Muscle layer of colon (tissue), 2 donors: ENCODE measurements at regions not wholly inside any gene's neighbourhood (a gene's known extent, or its start where the extent isn't known, plus 50 kb on each side); places are given as distances from the start of the nearest gene placed in this dataset.
A peak's percentile ranks its signal among the peaks of the same experiment; 100 is the strongest.
"Not testable (repeated sequence)": the region's sequence is repeated elsewhere in the genome, so short reads cannot be mapped to it uniquely, and the experiment has no call there.

ENCODE experiments used
- H3K27ac ChIP-seq: one replicate; pipeline ENCODE4 v1.7.0; 2013; ENCODE audit warnings: low read depth, mild to moderate bottlenecking, low read length, moderate library complexity
- H3K27me3 ChIP-seq, 2 donors: one replicate each; pipeline ENCODE4 v1.7.0; 2013; ENCODE audit warnings: low read length in 2 of 2, mild to moderate bottlenecking in 2 of 2; ENCODE audit not compliant: insufficient read depth in 2 of 2, control insufficient read depth in 1 of 2
- H3K36me3 ChIP-seq: one replicate; pipeline ENCODE4 v1.7.0; 2013; ENCODE audit warnings: mild to moderate bottlenecking, low read length; ENCODE audit not compliant: insufficient read depth
- H3K4me1 ChIP-seq: one replicate; pipeline ENCODE4 v1.7.0; 2013; ENCODE audit warnings: mild to moderate bottlenecking, low read length; ENCODE audit not compliant: insufficient read depth
- H3K4me3 ChIP-seq, 2 donors: one replicate each; pipeline ENCODE4 v1.7.0; 2013; ENCODE audit warnings: low read length in 2 of 2, low read depth in 1 of 2, mild to moderate bottlenecking in 1 of 2, moderate library complexity in 1 of 2
- H3K9ac ChIP-seq: one replicate; pipeline ENCODE4 v1.7.0; 2013; ENCODE audit warnings: low read length
- H3K9me3 ChIP-seq: one replicate; pipeline ENCODE4 v1.7.0; 2013; ENCODE audit warnings: mild to moderate bottlenecking, low read length
- donor health status: abdominal sarcoma.
- donor health status: Adenocarcinoma of cecum.

DNA sequence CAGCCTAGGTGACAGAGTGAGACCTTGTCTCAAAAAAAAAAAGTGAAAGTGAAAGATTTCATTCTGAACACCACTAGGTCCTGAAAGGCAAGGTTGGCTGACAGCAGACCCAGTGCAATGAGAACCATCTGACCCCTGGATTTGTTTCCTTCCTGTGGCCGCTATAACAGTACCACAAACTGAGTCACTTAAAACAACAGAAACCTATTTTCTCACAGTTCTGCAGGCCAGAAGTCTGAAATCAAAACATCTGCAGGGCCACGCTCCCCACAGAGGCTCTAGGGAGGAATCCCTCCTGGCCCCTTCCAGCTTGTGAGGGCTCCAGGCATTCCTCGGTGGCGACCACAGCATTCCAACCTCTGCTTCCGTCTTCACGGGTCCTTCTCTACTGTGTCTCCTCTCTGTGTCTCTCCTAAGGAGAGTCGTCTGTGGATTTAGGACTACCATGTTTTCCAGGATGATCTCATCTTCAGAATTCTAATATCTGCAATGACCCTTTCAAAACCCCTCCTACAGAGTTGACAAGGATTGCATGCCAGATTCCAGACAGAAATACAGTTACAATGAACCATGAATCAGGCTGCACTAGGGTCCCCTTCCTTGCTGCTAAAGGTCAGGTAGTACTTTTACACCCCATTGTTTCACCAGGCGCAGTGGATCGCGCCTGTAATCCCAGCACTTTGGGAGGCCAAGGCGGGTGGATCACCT is 78.0 kb upstream of the ADGRL1 start:
- not testable (repeated sequence) for H3K27me3 ChIP-seq, H3K4me3 ChIP-seq, H3K36me3 ChIP-seq, H3K4me1 ChIP-seq, H3K9ac ChIP-seq, H3K27ac ChIP-seq, H3K9me3 ChIP-seq

GRCh38 chr19:14279270-14279669 is 73.3 kb upstream of the ADGRL1 start:
- H3K36me3 ChIP-seq, H3K27me3 ChIP-seq, H3K4me3 ChIP-seq, H3K9ac ChIP-seq, H3K27ac ChIP-seq, H3K9me3 ChIP-seq, H3K4me1 ChIP-seq: not testable (repeated sequence)

DNA sequence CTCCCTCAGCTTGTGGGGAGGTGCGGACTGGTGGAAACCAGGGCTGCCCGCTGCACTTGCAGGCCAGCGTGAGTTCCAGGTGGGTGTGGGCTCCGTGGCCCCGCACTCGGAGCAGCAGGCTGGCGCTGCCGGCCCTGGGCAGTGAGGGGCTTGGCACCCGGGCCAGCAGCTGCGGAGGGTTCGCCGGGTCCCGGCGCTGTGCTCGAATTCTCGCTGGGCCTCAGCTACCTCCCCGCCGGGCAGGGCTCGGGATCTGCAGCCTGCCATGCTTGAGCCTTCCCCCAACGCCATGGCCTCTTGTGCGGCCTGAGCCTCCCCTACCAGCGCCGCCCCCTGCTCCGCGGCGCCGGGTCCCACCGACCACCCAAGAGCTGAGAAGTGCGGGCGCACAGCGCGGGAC is 71.6 kb upstream of the ADGRL1 start:
- Histone ChIP-seq H3K36me3 (no peaks in the 10 kb centered on the region), H3K27me3 (no peaks in the 10 kb centered on the region), H3K9ac (no peak overlapping the region), H3K4me3 (no peak overlapping the region), H3K9me3 (no peaks in the 10 kb centered on the region), H3K4me1 (no peaks in the 10 kb centered on the region), H3K27ac (no peak overlapping the region)

GRCh38 chr19:14275823-14276222 is 69.9 kb upstream of the ADGRL1 start:
- not testable (repeated sequence) for H3K27me3 ChIP-seq, H3K9me3 ChIP-seq, H3K36me3 ChIP-seq, H3K27ac ChIP-seq, H3K9ac ChIP-seq, H3K4me1 ChIP-seq, H3K4me3 ChIP-seq

DNA sequence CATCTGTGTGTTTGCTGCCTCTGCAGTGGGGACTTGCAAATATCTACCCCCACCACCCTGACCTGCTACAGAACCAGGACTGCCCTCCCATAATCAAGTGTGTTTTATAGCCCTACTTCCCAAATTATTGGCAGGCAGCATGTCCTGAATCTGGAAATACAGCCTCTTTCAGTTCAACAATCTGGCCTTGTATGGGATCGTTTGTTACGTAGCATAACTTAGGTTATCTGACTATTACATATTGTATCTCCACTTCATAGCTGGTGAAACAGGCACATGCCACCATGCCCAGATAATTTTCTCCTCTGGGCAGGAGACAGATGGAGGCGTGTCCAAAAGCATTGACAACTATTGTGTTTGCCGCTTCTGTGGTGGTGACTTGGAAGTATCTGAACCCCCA is 66.7 kb upstream of the ADGRL1 start:
- Histone ChIP-seq H3K27me3 (no peaks in the 10 kb centered on the region), H3K36me3 (no peaks in the 10 kb centered on the region), H3K9ac (no peak overlapping the region), H3K27ac (no peak overlapping the region), H3K4me1 (no peaks in the 10 kb centered on the region), H3K4me3 (no peak overlapping the region), H3K9me3 (no peaks in the 10 kb centered on the region)

DNA sequence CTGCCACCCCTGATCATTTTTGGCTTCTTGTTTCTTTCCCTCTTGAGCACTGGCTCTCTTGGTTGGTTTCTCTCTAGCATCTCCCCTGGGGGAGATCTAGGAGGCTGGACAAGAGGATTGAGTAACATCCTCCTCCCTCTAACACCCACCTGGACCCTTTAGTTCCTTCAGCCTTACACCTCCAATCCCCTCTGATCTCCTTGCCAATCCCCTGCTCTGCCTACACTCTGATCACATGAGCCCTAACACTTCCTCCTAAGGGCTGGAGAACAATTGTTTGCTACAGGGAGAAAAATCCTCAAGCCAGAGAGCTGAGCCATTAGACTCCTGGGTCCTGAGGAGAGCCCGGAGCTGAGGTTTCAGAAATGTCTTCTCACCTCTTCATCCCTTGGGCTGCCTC is 65.9 kb upstream of the ADGRL1 start:
- H3K27me3 ChIP-seq, result no peaks in the 10 kb centered on the region

GRCh38 chr19:14270557-14270956 is 64.6 kb upstream of the ADGRL1 start:
- H3K27ac ChIP-seq, H3K27me3 ChIP-seq, H3K4me1 ChIP-seq, H3K4me3 ChIP-seq, H3K36me3 ChIP-seq, H3K9me3 ChIP-seq, H3K9ac ChIP-seq: not testable (repeated sequence)

More for the DNA sequence above, 65.9 kb upstream of the ADGRL1 start:
- no peaks in the 10 kb centered on the region for H3K9me3 ChIP-seq
- H3K9ac ChIP-seq, result no peak overlapping the region
- no peaks in the 10 kb centered on the region for H3K36me3 ChIP-seq
- H3K27ac ChIP-seq, result no peak overlapping the region
- no peaks in the 10 kb centered on the region for H3K4me1 ChIP-seq
- no peak overlapping the region for H3K4me3 ChIP-seq

DNA sequence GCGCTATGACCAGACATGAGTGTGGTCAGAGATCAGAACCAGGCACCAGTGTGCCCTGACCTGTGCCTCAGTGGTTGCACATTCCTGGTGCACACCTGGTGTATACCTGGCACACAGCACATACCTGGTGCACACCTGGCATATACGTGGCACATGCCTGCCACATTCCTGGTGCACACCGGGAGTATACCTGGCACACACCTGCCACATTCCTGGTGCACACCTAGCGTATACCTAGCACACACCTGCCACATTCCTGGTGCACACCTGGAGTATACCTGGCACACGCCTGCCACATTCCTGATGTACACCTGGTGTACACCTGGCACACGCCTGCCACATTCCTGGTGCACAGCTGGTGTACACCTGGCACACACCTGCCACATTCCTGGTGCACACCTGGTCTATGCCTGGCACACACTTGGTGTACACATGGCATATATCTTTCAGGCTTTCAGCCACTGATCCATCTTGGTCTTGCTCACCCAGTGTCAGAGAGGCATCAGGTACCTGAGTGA is 61.3 kb upstream of the ADGRL1 start:
- no peaks in the 10 kb centered on the region for H3K36me3 ChIP-seq
- H3K9me3 ChIP-seq, result no peaks in the 10 kb centered on the region
- H3K4me3 ChIP-seq, result no peak overlapping the region
- no peak overlapping the region for H3K9ac ChIP-seq
- H3K27me3 ChIP-seq, result peaks cover 0 to 12% of the 10 kb centered on the region in 2 donors
- no peak overlapping the region for H3K27ac ChIP-seq
- no peaks in the 10 kb centered on the region for H3K4me1 ChIP-seq

DNA sequence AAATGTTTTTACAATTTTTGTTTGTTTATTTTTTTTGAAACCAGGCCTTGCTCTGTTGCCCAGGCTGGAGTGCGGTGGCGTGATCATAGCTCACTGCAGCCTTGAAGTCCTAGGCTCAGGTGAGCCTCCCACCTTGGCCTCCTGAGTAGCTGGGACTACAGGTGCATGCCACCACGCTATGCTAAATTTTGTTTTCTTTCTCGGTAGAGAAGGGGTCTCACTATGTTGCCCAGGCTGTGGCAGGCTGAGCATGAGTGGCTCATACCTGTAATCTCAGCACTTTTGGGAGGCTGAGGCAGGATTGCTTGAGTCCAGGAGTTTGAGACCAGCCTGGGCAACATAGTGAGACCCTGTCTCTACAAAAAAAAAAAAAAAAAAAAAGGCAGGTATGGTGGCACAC is 60.2 kb upstream of the ADGRL1 start:
- not testable (repeated sequence) for H3K4me3 ChIP-seq, H3K36me3 ChIP-seq, H3K27ac ChIP-seq, H3K9ac ChIP-seq, H3K9me3 ChIP-seq, H3K4me1 ChIP-seq
- peaks cover 0 to 12% of the 10 kb centered on the region in 2 donors for H3K27me3 ChIP-seq

DNA sequence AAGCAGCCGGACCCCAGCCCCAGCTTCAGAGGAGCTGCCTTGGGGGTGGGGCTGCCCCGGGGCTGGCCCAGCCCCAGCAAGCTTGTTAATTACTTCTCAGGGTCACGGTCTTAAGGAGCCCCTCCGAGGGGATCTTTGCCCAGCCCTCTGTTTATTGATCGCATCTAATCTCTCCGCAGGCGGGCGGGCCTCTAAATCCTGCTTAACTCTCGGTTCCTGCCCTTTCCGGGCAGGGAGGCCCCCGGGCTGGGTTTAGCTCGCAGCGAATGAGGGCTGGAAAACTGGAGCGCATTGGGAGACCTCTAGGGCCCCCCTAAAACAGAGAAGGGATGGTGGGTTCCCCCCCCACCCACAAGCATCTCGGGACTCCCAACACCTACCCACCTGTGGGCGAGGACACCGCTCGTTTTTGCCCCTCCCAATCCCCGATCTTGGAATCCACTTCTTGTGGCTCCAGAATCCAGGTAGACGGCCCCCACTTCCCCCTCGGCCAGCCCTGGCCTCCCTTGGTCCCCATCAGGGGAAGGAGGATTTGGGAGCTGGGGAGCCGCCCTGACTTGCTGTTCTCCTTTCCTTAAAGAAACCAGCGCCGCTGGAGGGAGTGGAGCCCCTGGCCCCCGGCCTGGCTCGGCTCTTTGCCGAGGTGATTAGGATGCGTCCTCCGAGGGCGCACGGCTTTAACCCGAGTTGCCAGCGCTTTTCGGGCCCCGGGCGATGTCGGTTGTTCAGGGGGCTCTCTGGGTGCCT is 59.5 kb upstream of the ADGRL1 start:
- Histone ChIP-seq H3K36me3 (no peaks in the 10 kb centered on the region), H3K9ac (no peak overlapping the region), H3K27ac (no peak overlapping the region), H3K27me3 (peaks cover 0 to 12% of the 10 kb centered on the region in 2 donors), H3K9me3 (no peaks in the 10 kb centered on the region), H3K4me3 (peak overlapping the region in 1 of 2 donors; percentile 38), H3K4me1 (no peaks in the 10 kb centered on the region)

DNA sequence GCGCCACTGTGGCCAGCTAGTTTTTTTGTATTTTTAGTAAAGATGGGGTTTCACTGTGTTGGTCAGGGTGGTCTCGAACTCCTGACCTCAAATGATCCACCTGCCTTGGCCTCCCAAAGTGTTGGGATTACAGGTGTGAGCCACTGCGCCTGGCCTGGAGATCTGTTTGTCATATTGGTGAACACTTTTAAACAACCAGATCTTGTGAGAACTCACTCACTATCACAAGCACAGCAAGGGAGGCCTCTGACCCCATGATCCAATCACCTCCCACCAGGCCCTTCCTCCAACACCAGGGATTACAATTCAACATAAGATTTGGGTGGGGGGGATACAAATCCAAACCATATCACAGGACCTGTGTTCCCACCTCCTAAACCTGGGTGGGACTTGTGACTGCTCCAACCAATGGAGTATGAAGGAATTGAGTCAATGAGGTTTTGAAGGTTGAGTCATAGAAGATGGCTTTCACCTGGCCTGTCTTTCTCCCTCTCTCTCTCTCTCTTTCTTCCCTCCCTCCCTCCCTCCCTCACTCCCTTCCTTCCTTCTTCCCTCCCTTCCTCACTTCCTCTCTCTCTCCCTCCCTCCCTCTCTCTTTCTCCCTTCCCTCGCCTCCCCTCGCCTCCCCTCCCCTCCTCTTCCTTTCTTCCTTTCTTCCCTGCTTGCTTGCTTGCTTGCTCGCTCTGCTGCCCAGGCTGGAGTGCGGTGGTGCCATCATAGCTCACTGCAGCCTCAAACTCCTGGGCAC is 50.1 kb upstream of the ADGRL1 start:
- H3K36me3 ChIP-seq, H3K4me3 ChIP-seq, H3K9ac ChIP-seq, H3K4me1 ChIP-seq, H3K27me3 ChIP-seq, H3K9me3 ChIP-seq, H3K27ac ChIP-seq: not testable (repeated sequence)
